ENCODE measurements at regions not wholly inside any gene's neighbourhood (a gene's known extent, or its start where the extent isn't known, plus 50 kb on each side); places are given as distances from the start of the nearest gene placed in this dataset.

DNA sequence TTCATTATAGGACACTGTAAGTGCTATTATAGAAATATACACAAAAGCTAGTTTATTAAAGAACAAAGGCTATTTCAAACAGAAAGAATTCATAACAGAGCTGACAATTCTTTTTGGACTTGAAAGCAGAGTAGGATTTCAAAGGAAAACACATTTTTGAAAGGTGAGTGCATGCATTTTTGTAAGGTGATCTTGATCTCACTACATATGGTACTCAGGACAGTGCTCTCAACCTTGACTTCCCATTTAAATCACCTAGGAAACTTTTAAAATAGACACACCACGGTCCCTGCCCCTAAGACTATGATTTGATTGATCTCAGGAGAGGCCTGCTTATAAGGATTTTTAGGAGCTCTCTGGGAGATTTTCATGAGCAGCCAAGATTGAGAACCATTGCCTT is 1362.0 kb downstream of the CDH8 start:
- Histone ChIP-seq H3K4me3 (no peak overlapping the region), H3K79me2 (replicated peaks; ENCODE audit: insufficient read depth) (no peaks in the 10 kb centered on the region), H3K9me2 (ENCODE audit: insufficient read depth) (no peaks in the 10 kb centered on the region), H2AFZ (no peak overlapping the region), H3F3A (replicated peaks; ENCODE audit: low read depth) (no peaks in the 10 kb centered on the region), H3K27me3 (ENCODE audit: insufficient read depth) (no peaks in the 10 kb centered on the region), H3K4me2 (no peak overlapping the region), H3K4me1 (ENCODE audit: insufficient read depth) (no peaks in the 10 kb centered on the region), H4K20me1 (replicated peaks; ENCODE audit: insufficient read depth) (no peaks in the 10 kb centered on the region), H3K27ac (ENCODE audit: low read depth) (no peak overlapping the region), H3K36me3 (ENCODE audit: insufficient read depth) (no peaks in the 10 kb centered on the region)
- Mint-ChIP-seq H3K4me3 (no peak overlapping the region), H3K36me3 (ENCODE audit: low read depth) (no peaks in the 10 kb centered on the region), H3K9me3 (no peaks in the 10 kb centered on the region), H3K27ac (no peak overlapping the region), H3K4me1 (no peaks in the 10 kb centered on the region), H3K27me3 (ENCODE audit: insufficient read depth, low read depth, poor library complexity) (no peaks in the 10 kb centered on the region)
- no peak for TF ChIP-seq STAT1 (IDR thresholded peaks at IDR 0.05; ENCODE audit: unreplicated experiment)
- TF ChIP-seq ZNF462 (CRISPR knock-in tag; IDR thresholded peaks at IDR 0.05) = no peak
- TF ChIP-seq JUNB (IDR thresholded peaks at IDR 0.05; ENCODE audit: unreplicated experiment) = no peak
- TF ChIP-seq POLR2AphosphoS5 (IDR thresholded peaks at IDR 0.05; ENCODE audit: low read depth) = no peak
- TF ChIP-seq NANOG (IDR thresholded peaks at IDR 0.05; ENCODE audit: borderline replicate concordance) = no peak
- TF ChIP-seq, protein P1, sequence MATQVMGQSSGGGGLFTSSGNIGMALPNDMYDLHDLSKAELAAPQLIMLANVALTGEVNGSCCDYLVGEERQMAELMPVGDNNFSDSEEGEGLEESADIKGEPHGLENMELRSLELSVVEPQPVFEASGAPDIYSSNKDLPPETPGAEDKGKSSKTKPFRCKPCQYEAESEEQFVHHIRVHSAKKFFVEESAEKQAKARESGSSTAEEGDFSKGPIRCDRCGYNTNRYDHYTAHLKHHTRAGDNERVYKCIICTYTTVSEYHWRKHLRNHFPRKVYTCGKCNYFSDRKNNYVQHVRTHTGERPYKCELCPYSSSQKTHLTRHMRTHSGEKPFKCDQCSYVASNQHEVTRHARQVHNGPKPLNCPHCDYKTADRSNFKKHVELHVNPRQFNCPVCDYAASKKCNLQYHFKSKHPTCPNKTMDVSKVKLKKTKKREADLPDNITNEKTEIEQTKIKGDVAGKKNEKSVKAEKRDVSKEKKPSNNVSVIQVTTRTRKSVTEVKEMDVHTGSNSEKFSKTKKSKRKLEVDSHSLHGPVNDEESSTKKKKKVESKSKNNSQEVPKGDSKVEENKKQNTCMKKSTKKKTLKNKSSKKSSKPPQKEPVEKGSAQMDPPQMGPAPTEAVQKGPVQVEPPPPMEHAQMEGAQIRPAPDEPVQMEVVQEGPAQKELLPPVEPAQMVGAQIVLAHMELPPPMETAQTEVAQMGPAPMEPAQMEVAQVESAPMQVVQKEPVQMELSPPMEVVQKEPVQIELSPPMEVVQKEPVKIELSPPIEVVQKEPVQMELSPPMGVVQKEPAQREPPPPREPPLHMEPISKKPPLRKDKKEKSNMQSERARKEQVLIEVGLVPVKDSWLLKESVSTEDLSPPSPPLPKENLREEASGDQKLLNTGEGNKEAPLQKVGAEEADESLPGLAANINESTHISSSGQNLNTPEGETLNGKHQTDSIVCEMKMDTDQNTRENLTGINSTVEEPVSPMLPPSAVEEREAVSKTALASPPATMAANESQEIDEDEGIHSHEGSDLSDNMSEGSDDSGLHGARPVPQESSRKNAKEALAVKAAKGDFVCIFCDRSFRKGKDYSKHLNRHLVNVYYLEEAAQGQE (IDR thresholded peaks at IDR 0.05; ENCODE audit: unreplicated experiment) = no peak
- TF ChIP-seq CREB1 (CRISPR knock-in tag; IDR thresholded peaks at IDR 0.05; ENCODE audit: low read depth) = no peak
- no peak for TF ChIP-seq ETS1 (IDR thresholded peaks at IDR 0.05)
- TF ChIP-seq, protein P2, sequence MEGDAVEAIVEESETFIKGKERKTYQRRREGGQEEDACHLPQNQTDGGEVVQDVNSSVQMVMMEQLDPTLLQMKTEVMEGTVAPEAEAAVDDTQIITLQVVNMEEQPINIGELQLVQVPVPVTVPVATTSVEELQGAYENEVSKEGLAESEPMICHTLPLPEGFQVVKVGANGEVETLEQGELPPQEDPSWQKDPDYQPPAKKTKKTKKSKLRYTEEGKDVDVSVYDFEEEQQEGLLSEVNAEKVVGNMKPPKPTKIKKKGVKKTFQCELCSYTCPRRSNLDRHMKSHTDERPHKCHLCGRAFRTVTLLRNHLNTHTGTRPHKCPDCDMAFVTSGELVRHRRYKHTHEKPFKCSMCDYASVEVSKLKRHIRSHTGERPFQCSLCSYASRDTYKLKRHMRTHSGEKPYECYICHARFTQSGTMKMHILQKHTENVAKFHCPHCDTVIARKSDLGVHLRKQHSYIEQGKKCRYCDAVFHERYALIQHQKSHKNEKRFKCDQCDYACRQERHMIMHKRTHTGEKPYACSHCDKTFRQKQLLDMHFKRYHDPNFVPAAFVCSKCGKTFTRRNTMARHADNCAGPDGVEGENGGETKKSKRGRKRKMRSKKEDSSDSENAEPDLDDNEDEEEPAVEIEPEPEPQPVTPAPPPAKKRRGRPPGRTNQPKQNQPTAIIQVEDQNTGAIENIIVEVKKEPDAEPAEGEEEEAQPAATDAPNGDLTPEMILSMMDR (conservative IDR thresholded peaks at IDR 0.05; ENCODE audit: low read depth in 2 of 2) = no peak
- TF ChIP-seq EZH2phosphoT487 (IDR thresholded peaks at IDR 0.05; ENCODE audit: unreplicated experiment) = no peak
- TF ChIP-seq ZNF331 (CRISPR knock-in tag; IDR thresholded peaks at IDR 0.05; ENCODE audit: low read depth) = no peak
- no peak for TF ChIP-seq ZNF114 (CRISPR knock-in tag; IDR thresholded peaks at IDR 0.05)
- TF ChIP-seq EZH2 (IDR thresholded peaks at IDR 0.05; ENCODE audit: low read depth, unreplicated experiment) = no peak
- DNase-seq (ENCODE audit: low spot score) (no peak), ATAC-seq (no peak)
